Natural killer cell (primary cell): ENCODE measurements at regions not wholly inside any gene's neighbourhood (a gene's known extent, or its start where the extent isn't known, plus 50 kb on each side); places are given as distances from the start of the nearest gene placed in this dataset.

Experiments used
- ATAC-seq, 3 donors: fragments of 150-1000 bp in 2 of 3; fragments of 200-7000 bp in 1 of 3; cut with Tn5 transposase; 1 replicate in 1 of 3; 2 replicates in 2 of 3; pipeline ENCODE4 v1.10.0; 2021; ENCODE audit warnings: mild to moderate bottlenecking in 2 of 3, moderate library complexity in 2 of 3
- DNase-seq, 2 donors: peaks; one replicate each; pipeline versions ENCODE4 v3.0.0 to v3.0.0-alpha.2; 2013 to 2021; ENCODE audit warnings: mixed read lengths in 1 of 2
- H3K27ac ChIP-seq: one replicate; pipeline ENCODE4 v1.5.1; 2013; ENCODE audit warnings: mild to moderate bottlenecking, low read length
- H3K27me3 ChIP-seq: one replicate; pipeline ENCODE4 v1.6.1; 2013; ENCODE audit warnings: low read length; ENCODE audit not compliant: control insufficient read depth, insufficient read depth
- H3K36me3 ChIP-seq: one replicate; pipeline ENCODE4 v1.6.1; 2013; ENCODE audit warnings: low read length; ENCODE audit not compliant: control insufficient read depth, insufficient read depth
- H3K4me1 ChIP-seq: one replicate; pipeline ENCODE4 v1.6.1; 2013; ENCODE audit warnings: low read length; ENCODE audit not compliant: control insufficient read depth, insufficient read depth
- H3K4me3 ChIP-seq: one replicate; pipeline ENCODE4 v1.5.1; 2013; ENCODE audit warnings: low read length
- H3K9me3 ChIP-seq: one replicate; pipeline ENCODE4 v1.6.1; 2013; ENCODE audit warnings: low read length; ENCODE audit not compliant: control insufficient read depth, insufficient read depth
- H3K27ac Mint-ChIP-seq, 2 donors: one replicate each; pipeline ENCODE4 v1.8.0; 2022; ENCODE audit warnings: mild to moderate bottlenecking in 2 of 2, mixed read lengths in 2 of 2, moderate library complexity in 1 of 2
- H3K27me3 Mint-ChIP-seq, 2 donors: one replicate each; pipeline ENCODE4 v1.8.0; 2022; ENCODE audit warnings: low read depth in 2 of 2, mixed read lengths in 2 of 2
- H3K36me3 Mint-ChIP-seq: one replicate; pipeline ENCODE4 v1.8.0; 2022; ENCODE audit warnings: mixed read lengths
- H3K4me1 Mint-ChIP-seq, 2 donors: one replicate each; pipeline ENCODE4 v1.8.0; 2022; ENCODE audit warnings: mixed read lengths in 2 of 2
- H3K4me3 Mint-ChIP-seq: one replicate; pipeline ENCODE4 v1.8.0; 2022; ENCODE audit warnings: mild to moderate bottlenecking, moderate library complexity, mixed read lengths
- H3K9me3 Mint-ChIP-seq, 2 donors: one replicate each; pipeline ENCODE4 v1.8.0; 2022; ENCODE audit warnings: mixed read lengths in 2 of 2
- WGBS: methylation state at CpG from one replicate; pipeline ENCODE4 v1.1.7; 2013; ENCODE audit warnings: missing lambda C conversion rate; ENCODE audit not compliant: insufficient coverage; 5-methylcytosine and 5-hydroxymethylcytosine counted together
- intact Hi-C: fragments of 100-400 bp; cut with micrococcal nuclease; formaldehyde crosslinking; loops from one replicate; pipeline ENCODE4 v1.14.2; 2022
- TF ChIP-seq, protein P1 (sequence below): fragments of 200-600 bp; IDR thresholded peaks from one replicate; pipeline ENCODE4 v1.8.0; 2022; ENCODE audit warnings: antibody characterized with exemption

DNA sequence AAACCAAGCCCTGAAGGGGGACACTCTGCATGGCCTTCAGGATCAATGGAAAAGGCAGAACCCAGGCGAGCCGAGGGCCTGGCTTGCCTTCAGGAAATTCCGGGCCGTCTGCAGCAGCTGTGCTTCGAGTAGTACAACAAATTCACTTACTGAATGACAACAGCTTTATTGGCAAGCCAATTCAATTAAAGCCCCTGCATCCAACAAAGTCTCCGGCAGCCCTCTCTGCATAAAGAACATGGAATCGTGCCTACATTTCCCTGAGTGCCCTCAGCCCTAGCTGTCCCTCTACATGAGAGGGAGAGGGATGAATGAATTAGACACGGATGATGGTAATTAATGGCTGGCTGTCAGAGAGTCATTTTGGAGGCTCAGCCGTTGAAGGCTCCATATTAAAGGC is 189.0 kb downstream of the BCL11A start:
- DNase-seq (no peak), ATAC-seq (no peak)
- WGBS = 86% methylated on average over 9 of the region's 9 CpGs
- Mint-ChIP-seq H3K4me1 (peaks cover 9 to 13% of the 10 kb centered on the region in 2 donors), H3K27me3 (peaks cover 0 to 2% of the 10 kb centered on the region in 2 donors), H3K27ac (no peak overlapping the region), H3K9me3 (no peaks in the 10 kb centered on the region), H3K4me3 (no peak overlapping the region), H3K36me3 (no peaks in the 10 kb centered on the region)
- Histone ChIP-seq H3K36me3 (no peaks in the 10 kb centered on the region), H3K27me3 (no peaks in the 10 kb centered on the region), H3K4me1 (peaks cover 12% of the 10 kb centered on the region), H3K9me3 (no peaks in the 10 kb centered on the region), H3K4me3 (no peak overlapping the region), H3K27ac (no peak overlapping the region)
- intact Hi-C loops = no loop called here
- TF ChIP-seq, protein P1, sequence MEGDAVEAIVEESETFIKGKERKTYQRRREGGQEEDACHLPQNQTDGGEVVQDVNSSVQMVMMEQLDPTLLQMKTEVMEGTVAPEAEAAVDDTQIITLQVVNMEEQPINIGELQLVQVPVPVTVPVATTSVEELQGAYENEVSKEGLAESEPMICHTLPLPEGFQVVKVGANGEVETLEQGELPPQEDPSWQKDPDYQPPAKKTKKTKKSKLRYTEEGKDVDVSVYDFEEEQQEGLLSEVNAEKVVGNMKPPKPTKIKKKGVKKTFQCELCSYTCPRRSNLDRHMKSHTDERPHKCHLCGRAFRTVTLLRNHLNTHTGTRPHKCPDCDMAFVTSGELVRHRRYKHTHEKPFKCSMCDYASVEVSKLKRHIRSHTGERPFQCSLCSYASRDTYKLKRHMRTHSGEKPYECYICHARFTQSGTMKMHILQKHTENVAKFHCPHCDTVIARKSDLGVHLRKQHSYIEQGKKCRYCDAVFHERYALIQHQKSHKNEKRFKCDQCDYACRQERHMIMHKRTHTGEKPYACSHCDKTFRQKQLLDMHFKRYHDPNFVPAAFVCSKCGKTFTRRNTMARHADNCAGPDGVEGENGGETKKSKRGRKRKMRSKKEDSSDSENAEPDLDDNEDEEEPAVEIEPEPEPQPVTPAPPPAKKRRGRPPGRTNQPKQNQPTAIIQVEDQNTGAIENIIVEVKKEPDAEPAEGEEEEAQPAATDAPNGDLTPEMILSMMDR = no peak

DNA sequence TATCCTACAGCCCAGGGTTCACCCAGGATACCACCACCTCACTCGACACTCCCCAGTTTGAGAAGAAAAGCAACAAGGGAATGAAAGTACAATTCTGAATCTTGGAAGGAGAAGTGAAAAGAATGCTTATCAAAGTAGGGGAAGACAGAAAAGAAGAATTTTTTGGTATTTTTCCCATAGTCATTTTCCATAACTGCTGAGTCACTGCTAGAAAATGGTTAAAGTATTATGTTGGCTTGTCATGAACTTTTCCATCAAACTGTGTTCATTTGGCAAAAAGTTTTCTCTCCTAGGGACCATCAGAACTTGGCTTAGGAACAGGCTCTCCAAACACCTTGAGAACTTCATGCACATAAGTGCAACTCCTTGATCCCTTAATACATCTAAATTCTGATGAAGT is 192.0 kb downstream of the BCL11A start:
- Histone ChIP-seq H3K4me3 (no peak overlapping the region), H3K27me3 (no peaks in the 10 kb centered on the region), H3K36me3 (no peaks in the 10 kb centered on the region), H3K27ac (no peak overlapping the region), H3K9me3 (no peaks in the 10 kb centered on the region), H3K4me1 (peaks cover 18% of the 10 kb centered on the region)
- Mint-ChIP-seq H3K9me3 (no peaks in the 10 kb centered on the region), H3K27ac (no peak overlapping the region), H3K27me3 (peaks cover 0 to 4% of the 10 kb centered on the region in 2 donors), H3K36me3 (no peaks in the 10 kb centered on the region), H3K4me3 (no peak overlapping the region), H3K4me1 (peaks cover 11 to 16% of the 10 kb centered on the region in 2 donors)
- TF ChIP-seq, protein P1 = no peak
- no peak for ATAC-seq
- no CpG with 5 or more reads among the region's 1 CpG for WGBS
- DNase-seq = no peak
- intact Hi-C loops = no loop called here

GRCh38 chr2:60359569-60359968 is 193.9 kb downstream of the BCL11A start:
- Mint-ChIP-seq H3K27me3 (peaks cover 0 to 7% of the 10 kb centered on the region in 2 donors), H3K36me3 (no peaks in the 10 kb centered on the region), H3K9me3 (no peaks in the 10 kb centered on the region), H3K4me1 (peaks cover 14 to 18% of the 10 kb centered on the region in 2 donors), H3K27ac (no peak overlapping the region), H3K4me3 (no peak overlapping the region)
- H3K4me3 ChIP-seq = no peak overlapping the region
- H3K36me3 ChIP-seq = no peaks in the 10 kb centered on the region
- ATAC-seq (no peak), DNase-seq (no peak)
- no peaks in the 10 kb centered on the region for H3K9me3 ChIP-seq
- intact Hi-C loops = no loop called here
- H3K27ac ChIP-seq = no peak overlapping the region
- 45% methylated on average over 4 of the region's 5 CpGs for WGBS
- peaks cover 13% of the 10 kb centered on the region for H3K4me1 ChIP-seq
- TF ChIP-seq, protein P1 = no peak
- no peaks in the 10 kb centered on the region for H3K27me3 ChIP-seq

- intact Hi-C loops = no loop called here
- no peak for ATAC-seq
- H3K27ac Mint-ChIP-seq = no peak overlapping the region
- no peaks in the 10 kb centered on the region for H3K27me3 ChIP-seq
- peaks cover 0 to 7% of the 10 kb centered on the region in 2 donors for H3K27me3 Mint-ChIP-seq
- H3K27ac ChIP-seq = no peak overlapping the region
- H3K9me3 Mint-ChIP-seq = no peaks in the 10 kb centered on the region
- 90% methylated on average over 4 of the region's 4 CpGs for WGBS
- no peak overlapping the region for H3K4me3 Mint-ChIP-seq
- H3K4me1 Mint-ChIP-seq = peaks cover 14 to 18% of the 10 kb centered on the region in 2 donors
- peaks cover 13% of the 10 kb centered on the region for H3K4me1 ChIP-seq
- TF ChIP-seq, protein P1 = no peak
- no peak overlapping the region for H3K4me3 ChIP-seq
- no peaks in the 10 kb centered on the region for H3K36me3 ChIP-seq
- H3K9me3 ChIP-seq = no peaks in the 10 kb centered on the region
- no peaks in the 10 kb centered on the region for H3K36me3 Mint-ChIP-seq
- DNase-seq = no peak
These were observed 195.0 kb downstream of the BCL11A start for GRCh38 chr2:60358476-60358875.
